T47D (cell line): ENCODE measurements at regions not wholly inside any gene's neighbourhood (a gene's known extent, or its start where the extent isn't known, plus 50 kb on each side); places are given as distances from the start of the nearest gene placed in this dataset.

Source experiments
- DNase-seq, 2 experiments: peaks; one replicate each; pipeline versions ENCODE4 v3.0.0 to v3.0.0-alpha.2; 2011 to 2012; ENCODE audit warnings: low read depth in 1 of 2, low spot score in 1 of 2
- JUND ChIP-seq: IDR thresholded peaks from 2 replicates; pipeline ENCODE4 v1.6.1; 2012; ENCODE audit warnings: low read depth
- in situ Hi-C: cut with HindIII; loops from 2 replicates; pipeline ENCODE4 v1.10.0; 2016; ENCODE audit warnings: low sequenced_read_pairs, low pct_unique_long_range_greater_than_20kb

DNA sequence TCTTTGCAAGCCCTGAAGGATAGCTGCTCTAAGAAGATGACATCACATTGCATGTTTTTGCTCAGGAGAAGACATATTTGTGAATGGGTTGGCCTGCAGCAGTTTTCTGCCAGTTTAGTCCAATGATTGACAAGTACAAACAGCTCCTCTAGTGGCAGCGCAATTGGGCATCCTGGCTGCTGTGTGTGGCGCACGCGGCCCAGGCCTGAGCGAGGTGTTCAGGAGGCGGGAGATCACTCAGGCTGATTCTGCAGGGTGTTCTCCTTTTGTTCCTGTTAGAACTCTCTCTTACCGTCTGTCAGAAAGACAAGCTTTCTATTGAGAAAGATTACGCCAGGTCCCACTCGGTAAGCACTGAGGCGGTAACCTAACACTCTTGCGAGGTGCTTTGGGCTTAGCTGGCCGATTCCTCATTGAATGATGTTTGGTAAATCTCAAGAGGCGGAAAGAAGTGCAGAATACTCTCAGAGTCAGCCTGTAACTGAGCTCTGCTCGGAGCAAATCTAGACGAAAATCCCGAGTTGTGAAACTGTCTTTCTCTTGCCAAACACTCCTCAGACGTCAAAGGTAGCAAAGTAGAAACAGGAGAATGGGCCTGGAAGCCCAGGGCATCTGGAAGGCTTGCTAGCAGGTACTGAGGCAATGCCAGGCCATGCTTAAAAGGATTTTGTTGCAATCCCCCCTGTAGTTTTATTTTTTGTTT is 219.2 kb upstream of the BMPER start:
- DNase-seq, result no peak
- in situ Hi-C loops, result no loop called here
- TF ChIP-seq JUND, result no peak

DNA sequence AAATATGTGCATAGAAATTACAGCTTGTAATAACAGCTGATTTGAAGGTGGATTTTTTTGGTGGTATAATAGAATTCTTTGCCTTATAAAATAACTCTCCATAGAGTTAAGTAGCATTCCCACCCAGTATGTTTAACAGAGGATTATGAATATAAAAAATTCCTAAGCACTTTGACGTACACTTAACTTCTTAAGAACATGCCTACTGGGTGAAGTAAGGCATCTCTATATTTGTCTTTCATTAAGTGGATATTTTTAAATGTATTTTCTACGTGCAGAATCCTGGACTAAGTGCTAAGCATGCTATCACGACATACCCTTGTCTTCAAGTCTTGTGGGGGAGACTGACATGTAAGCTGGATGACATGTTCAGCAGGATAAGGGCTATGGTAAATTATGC is 217.7 kb upstream of the BMPER start:
- no peak for DNase-seq
- in situ Hi-C loops, result no loop called here

DNA sequence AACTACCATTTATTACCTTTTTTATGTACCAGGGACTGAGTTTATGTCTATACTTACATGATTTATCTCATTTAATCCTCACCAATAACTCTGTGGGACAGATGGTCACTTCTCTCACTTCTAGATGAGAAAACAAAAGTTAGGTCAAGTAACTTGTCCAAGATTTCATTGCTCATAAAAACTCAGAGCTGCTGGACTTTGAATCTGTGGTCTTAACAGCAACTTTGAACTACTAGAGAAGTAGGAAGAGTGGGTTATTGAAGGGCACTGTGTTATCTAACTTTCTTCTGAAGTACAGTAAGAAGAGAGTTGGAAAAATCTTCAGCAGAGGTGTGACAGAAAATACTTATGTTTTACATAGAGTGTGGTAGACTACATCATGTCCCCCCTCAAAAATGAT is 214.2 kb upstream of the BMPER start:
- DNase-seq, result no peak
- in situ Hi-C loops, result no loop called here
- TF ChIP-seq JUND, result no peak

More for the DNA sequence above, 217.7 kb upstream of the BMPER start:
- no peak for TF ChIP-seq JUND

DNA sequence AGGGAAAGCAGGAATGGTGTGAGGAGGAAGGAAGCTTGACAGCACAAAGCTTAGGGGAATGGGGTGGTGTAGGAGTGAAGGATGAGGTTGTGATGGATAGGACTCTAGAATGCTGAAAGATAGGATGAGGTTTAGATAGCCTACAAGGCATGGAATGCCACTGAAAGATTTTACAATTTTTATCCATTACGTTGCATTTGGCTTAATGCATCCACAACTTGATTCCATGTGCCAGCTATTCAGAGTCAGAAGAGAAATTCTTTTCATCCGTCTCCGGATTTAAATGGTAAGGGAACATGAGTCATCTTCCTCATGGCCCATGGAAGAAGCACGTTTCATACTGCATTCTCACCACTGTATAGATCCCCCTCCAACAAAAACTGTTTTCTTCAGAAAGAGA is 212.4 kb upstream of the BMPER start:
- in situ Hi-C loops, result no loop called here
- TF ChIP-seq JUND, result no peak
- DNase-seq, result no peak

DNA sequence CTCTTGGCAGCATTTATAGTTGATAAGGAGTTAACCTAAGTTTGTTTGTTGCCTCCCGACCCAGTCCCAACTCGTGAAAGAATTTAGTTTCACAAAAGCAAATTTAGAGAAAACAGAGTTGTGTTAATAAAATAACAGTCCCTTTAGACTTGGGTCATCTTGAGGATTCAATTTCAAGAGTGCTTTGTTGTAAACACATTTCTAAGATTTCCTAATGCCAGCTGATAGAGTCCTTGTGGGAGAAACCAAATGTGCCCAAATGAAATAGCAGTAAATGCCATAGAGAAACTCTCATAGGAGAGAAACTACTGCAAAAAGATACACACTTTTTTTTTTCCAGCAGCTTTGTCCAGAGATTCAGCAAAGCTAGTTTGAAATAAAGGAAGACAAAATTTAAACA is 211.3 kb upstream of the BMPER start:
- DNase-seq, result no peak
- no peak for TF ChIP-seq JUND
- in situ Hi-C loops, result no loop called here

DNA sequence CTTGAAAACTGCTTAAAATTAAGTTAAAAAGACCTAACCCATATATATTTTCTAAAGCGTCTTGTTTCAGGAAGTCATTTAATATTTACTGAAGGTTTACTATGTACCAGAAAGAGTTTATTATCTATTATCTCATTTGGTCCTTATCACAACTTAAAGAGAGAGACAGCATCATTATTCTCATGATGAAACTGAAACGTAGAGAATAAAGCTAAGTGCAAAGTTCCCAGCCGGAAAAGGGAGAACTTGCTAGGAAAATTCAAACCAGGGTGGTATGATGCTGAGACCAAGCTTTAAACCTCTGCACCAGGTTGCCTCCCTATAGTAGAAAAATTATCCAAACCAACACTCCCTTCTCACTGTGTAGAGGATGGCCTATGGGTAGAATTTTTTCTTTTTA is 207.7 kb upstream of the BMPER start:
- DNase-seq, result no peak
- TF ChIP-seq JUND, result no peak
- in situ Hi-C loops, result no loop called here

DNA sequence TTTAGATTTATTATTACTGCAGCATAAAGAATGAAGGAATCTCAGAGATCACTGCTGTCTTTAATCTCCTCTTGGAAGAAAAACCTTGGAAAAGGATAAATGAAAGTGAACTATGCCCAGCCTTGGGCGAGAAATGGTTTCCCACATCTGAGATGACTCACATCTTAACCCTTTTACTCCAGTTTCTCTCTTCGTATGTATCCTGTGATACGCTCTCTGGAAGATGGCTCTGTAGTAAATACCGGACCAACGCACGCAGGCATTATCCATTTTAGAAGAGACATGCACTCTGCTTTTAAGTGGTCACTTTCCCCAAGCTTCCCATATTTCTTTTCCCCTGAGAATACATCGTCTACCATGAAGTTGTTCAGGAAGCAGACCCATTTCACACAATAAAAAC is 207.3 kb upstream of the BMPER start:
- in situ Hi-C loops, result no loop called here
- DNase-seq, result no peak
- TF ChIP-seq JUND, result no peak

DNA sequence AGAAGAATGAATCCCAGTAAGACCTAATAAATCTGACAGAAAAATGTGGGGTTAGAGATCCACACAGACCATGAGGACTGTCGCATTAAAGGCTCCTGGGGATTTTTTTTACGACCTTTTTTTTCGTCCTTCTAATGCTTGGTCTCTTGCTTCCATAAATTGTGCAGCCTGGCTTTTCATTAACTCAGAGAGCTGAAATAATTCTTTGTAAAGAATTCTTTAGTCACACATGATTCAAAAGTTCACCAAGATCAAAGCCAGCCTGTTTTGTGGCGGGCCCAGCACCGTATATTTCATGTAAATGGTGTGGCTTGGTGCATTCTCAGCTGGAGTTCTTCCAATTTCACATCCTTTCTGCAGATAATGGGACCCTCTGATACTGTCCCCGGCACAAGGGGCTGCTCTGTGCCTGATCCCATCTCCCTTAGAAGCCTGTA is 206.6 kb upstream of the BMPER start:
- in situ Hi-C loops, result no loop called here
- TF ChIP-seq JUND, result no peak
- no peak for DNase-seq

DNA sequence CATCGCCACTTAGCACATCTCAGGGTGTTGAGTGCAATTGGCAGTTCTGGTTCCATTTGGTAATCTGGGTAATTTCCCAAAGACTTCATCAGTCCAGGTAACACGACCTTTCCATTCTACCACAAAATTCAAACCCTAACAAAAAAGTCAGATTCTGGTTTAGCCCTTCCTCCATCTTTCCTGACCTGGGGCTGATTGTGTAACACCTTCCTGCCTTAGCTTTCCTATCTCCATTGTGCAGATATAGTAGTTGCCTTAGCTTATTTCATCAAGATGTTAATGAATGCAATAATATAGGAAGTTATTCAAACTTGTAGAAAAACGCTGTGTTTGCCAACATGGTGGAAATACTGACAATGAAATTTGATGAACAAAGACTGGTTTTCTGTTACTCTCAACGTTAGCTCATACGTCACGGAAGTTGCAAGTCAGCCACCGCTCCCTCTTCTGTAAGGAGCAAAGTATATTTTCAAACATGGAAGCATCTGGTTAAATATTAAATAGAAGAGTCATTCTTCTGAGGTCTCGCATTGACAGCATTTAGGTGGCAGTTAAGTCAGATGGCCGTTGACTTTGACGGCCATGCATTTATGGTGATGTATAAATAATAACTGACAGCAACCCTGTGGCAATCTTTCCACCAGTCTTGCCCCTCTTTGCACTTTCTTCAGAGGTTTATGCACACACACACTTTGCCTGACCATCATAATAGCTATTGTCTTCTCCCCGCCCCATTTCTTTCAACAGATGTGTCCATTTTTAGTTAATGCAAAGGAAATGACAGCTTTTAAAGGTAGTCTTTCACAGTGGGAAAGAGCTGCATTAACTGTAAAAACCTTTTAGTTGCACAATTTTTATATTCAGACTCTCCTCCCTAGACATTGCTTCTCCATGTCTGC is 205.1 kb upstream of the BMPER start:
- no peak for DNase-seq
- TF ChIP-seq JUND, result no peak
- in situ Hi-C loops, result no loop called here

DNA sequence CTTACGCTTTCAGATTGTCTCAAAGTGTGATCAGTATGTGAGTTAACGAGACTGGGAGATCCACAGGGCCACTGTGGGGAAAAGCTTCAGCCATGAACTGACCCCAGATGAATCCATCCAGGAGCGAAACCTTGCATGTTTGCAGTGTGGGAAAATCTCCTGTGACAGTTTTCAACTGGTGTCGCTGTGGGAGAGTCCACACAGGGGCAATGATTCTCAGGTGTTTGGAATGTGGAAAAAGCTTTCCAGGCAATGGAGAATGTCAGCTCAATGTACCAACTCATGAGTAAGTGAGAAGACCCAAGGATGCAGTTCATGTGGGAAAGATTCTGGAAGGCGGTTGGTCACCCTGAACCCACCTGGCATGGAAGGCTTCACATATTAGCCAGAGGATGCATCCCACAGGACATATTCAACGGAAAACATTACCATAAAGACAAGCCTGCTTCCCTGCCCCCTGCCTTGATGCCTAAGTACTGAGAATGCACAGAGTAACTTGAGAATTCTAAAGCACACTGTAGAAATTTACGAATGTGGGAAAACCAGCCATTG is 204.1 kb upstream of the BMPER start:
- no peak for TF ChIP-seq JUND
- in situ Hi-C loops, result no loop called here
- no peak for DNase-seq

DNA sequence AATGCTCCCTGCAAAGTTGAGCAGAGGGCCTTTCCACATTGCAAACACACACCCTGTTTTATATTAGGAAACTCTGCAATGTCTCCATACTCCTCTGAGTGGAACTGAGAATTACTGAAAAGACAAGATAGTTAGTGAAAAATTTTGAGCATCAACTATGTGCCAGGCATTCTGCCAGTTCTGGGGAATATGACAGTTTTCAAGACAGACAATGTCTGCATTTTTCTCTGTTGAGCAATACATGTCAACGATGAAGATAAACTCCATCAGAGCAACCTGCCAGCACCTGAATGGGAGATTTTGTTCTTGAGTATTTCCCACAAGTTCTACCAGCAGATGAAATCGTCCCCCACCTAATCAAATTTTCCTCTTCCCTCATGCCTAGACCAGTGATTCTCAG is 203.4 kb upstream of the BMPER start:
- no peak for TF ChIP-seq JUND
- in situ Hi-C loops, result no loop called here
- DNase-seq, result no peak

DNA sequence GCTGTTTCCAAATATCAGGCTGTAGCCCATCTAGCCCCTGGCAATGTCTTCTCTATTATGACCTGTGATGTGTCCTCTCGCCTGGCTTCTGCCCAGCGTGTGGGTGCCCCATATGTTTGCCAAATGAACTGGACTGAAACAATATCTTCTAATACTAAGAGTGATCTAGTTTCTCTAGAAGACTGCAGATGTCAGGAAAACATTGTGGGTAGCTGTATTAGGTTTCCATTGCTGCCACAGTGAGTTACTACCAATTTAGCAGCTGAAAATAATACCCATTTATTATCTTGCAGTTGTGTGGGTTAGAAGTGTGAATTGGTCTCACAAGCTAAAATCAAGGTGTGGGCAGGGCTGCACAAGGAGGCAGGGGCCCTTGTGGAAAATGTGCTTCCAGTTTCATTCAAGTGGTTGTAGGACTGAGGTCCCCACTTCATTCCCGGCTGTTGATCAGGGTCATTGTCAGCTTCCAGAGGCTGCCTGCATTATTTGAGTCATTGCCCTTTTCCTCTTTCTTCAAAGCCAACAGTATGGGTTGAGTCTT is 202.8 kb upstream of the BMPER start:
- no peak for TF ChIP-seq JUND
- DNase-seq, result no peak
- in situ Hi-C loops, result no loop called here

DNA sequence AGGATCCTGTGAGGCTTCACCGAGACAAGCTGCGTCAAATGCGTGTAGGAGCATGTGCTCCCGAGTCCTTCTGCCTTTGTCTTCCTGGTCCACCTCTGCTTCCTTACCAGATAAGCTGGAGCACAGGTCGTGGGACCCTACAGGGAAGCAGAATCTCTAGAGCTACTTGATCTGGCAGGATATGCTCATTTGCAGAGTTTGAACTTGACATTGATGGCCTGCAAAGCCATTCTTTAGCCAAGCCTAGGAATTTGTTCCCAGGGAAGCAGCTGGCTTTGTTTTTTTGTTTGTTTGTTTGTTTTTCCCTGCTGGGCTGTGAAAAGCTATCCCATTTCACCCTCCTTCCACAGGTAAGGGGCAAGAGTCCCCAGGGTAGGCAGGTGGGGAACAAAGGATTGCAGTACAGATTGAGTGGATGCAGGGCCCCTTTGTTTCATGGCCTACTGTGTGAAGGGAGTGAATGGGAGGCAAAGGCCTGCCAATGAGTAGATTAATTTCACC is 200.0 kb upstream of the BMPER start:
- in situ Hi-C loops, result no loop called here
- TF ChIP-seq JUND, result no peak
- DNase-seq, result no peak
